Activated CD8-positive, alpha-beta memory T cell treated with anti-CD3 and anti-CD28 coated beads, Interleukin-2, amount 10 ng/mL, durations not matched to agents 7 days and 5 days (primary cell): ENCODE measurements at regions not wholly inside any gene's neighbourhood (a gene's known extent, or its start where the extent isn't known, plus 50 kb on each side); places are given as distances from the start of the nearest gene placed in this dataset.

Source experiments
- ATAC-seq: fragments of 150-1000 bp; cut with Tn5 transposase; one replicate; pipeline ENCODE4 v1.10.0; 2021; ENCODE audit warnings: moderate library complexity
- CTCF ChIA-PET: fragments of 350-600 bp; sonication (Branson Sonifier 250); formaldehyde crosslinking; loops from one replicate; lab custom pipeline; 2021; ENCODE audit warnings: antibody characterized with exemption; lab: Charles Lee
- DNase-seq: peaks from one replicate; pipeline ENCODE4 v3.0.0-alpha.2; 2020
- H3K27ac Mint-ChIP-seq: one replicate; pipeline ENCODE4 v1.8.0; 2021; ENCODE audit warnings: mild to moderate bottlenecking, mixed read lengths
- H3K27me3 Mint-ChIP-seq: one replicate; pipeline ENCODE4 v1.8.0; 2021; ENCODE audit warnings: mixed read lengths
- H3K36me3 Mint-ChIP-seq: one replicate; pipeline ENCODE4 v1.8.0; 2021; ENCODE audit warnings: mild to moderate bottlenecking, mixed read lengths
- H3K4me1 Mint-ChIP-seq: one replicate; pipeline ENCODE4 v1.8.0; 2021; ENCODE audit warnings: mixed read lengths
- H3K4me3 Mint-ChIP-seq: one replicate; pipeline ENCODE4 v1.8.0; 2021; ENCODE audit warnings: mild to moderate bottlenecking, moderate library complexity, mixed read lengths
- H3K9me3 Mint-ChIP-seq: one replicate; pipeline ENCODE4 v1.8.0; 2022; ENCODE audit warnings: low read depth, mixed read lengths

DNA sequence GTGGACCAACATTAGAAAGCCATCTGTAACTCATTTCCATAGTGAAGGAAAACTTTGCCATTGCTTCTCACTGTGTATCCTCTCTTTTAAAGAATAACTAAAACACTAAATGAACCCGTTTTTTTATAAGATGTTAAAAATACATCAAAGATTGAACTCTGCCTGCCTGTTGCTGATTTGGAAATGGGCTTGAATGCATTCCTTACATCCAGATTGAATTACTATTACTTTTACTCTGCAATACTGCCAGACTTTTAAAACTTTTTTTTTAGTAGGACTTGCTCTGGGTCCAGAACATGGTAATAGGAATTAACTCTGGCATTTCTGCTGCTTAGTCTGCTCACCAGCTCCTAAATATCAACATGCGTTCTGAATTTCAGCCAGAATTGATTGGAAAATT is 176.8 kb upstream of the PAPPA start:
- Mint-ChIP-seq H3K9me3 (no peaks in the 10 kb centered on the region), H3K36me3 (no peaks in the 10 kb centered on the region), H3K4me1 (no peaks in the 10 kb centered on the region), H3K4me3 (no peak overlapping the region), H3K27ac (no peak overlapping the region), H3K27me3 (no peaks in the 10 kb centered on the region)
- CTCF ChIA-PET: no interaction called here
- ATAC-seq (no peak), DNase-seq (no peak)

GRCh38 chr9:115978091-115978490 is 175.5 kb upstream of the PAPPA start:
- Mint-ChIP-seq H3K4me3 (no peak overlapping the region), H3K9me3 (no peaks in the 10 kb centered on the region), H3K4me1 (no peaks in the 10 kb centered on the region), H3K27ac (no peak overlapping the region), H3K27me3 (no peaks in the 10 kb centered on the region), H3K36me3 (no peaks in the 10 kb centered on the region)
- DNase-seq: no peak
- ATAC-seq: no peak
- CTCF ChIA-PET: no interaction called here

GRCh38 chr9:115978659-115979096 is 174.9 kb upstream of the PAPPA start:
- DNase-seq (no peak), ATAC-seq (no peak)
- H3K27ac Mint-ChIP-seq: no peak overlapping the region
- H3K9me3 Mint-ChIP-seq: no peaks in the 10 kb centered on the region
- CTCF ChIA-PET: no interaction called here
- no peaks in the 10 kb centered on the region for H3K36me3 Mint-ChIP-seq
- H3K27me3 Mint-ChIP-seq: no peaks in the 10 kb centered on the region
- H3K4me3 Mint-ChIP-seq: no peak overlapping the region
- no peaks in the 10 kb centered on the region for H3K4me1 Mint-ChIP-seq

GRCh38 chr9:115980054-115980453 is 173.5 kb upstream of the PAPPA start:
- Mint-ChIP-seq H3K27ac (no peak overlapping the region), H3K27me3 (no peaks in the 10 kb centered on the region), H3K4me1 (no peaks in the 10 kb centered on the region), H3K4me3 (no peak overlapping the region), H3K9me3 (peaks cover 2% of the 10 kb centered on the region), H3K36me3 (no peaks in the 10 kb centered on the region)
- CTCF ChIA-PET: no interaction called here
- DNase-seq (no peak), ATAC-seq (no peak)

- Mint-ChIP-seq H3K36me3 (no peaks in the 10 kb centered on the region), H3K27me3 (no peaks in the 10 kb centered on the region), H3K4me3 (no peak overlapping the region), H3K27ac (no peak overlapping the region), H3K9me3 (peaks cover 2% of the 10 kb centered on the region), H3K4me1 (no peaks in the 10 kb centered on the region)
- ATAC-seq (no peak), DNase-seq (no peak)
- CTCF ChIA-PET: no interaction called here
Observed at GRCh38 chr9:115980502-115980901, 173.1 kb upstream of the PAPPA start.

DNA sequence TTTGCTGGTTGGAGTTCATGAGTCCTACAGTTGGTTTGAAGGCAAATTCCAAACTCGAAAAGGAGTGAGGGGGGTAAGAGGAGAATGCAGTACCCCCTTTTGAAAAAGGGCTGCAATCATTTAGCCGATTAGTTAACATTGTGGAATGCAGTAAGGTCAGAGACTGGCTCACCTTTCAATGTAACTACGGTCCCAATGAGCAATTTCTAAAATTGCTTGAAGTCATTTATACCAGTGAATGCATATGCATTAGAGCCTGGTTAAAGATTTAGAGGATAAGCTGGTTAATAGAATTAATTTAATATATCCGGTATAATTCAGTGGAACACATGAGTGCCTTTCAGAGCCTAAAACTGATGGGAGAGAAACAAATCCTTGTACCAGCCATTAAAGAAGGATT is 172.6 kb upstream of the PAPPA start:
- Mint-ChIP-seq H3K27me3 (no peaks in the 10 kb centered on the region), H3K4me3 (no peak overlapping the region), H3K27ac (no peak overlapping the region), H3K9me3 (peaks cover 2% of the 10 kb centered on the region), H3K36me3 (no peaks in the 10 kb centered on the region), H3K4me1 (no peaks in the 10 kb centered on the region)
- DNase-seq (no peak), ATAC-seq (no peak)
- CTCF ChIA-PET: no interaction called here

- no peak for ATAC-seq
- no peak overlapping the region for H3K27ac Mint-ChIP-seq
- no peaks in the 10 kb centered on the region for H3K27me3 Mint-ChIP-seq
- no peak for DNase-seq
- no peak overlapping the region for H3K4me3 Mint-ChIP-seq
- H3K4me1 Mint-ChIP-seq: no peaks in the 10 kb centered on the region
- no peaks in the 10 kb centered on the region for H3K36me3 Mint-ChIP-seq
- CTCF ChIA-PET: no interaction called here
- peaks cover 2% of the 10 kb centered on the region for H3K9me3 Mint-ChIP-seq
Observed at GRCh38 chr9:115983366-115983765, 170.2 kb upstream of the PAPPA start.

DNA sequence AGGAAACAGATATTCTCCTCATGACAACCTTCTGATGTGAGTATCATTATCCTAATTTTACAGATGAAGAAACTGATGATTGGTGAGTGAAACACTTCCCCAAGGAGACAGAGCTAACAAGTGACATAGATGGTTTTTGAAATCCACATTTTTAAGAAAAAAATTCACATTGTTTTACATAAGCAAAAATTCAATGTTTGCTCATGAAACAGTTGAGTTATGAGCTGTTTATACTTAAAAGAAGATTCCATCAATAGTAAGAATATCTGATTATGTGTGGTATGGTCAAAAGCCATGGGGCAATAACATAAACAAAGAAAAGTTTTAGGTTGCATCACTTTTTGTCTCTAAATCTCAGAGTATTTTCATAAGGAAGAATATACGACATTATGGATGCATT is 167.9 kb upstream of the PAPPA start:
- Mint-ChIP-seq H3K27ac (no peak overlapping the region), H3K4me3 (no peak overlapping the region), H3K27me3 (no peaks in the 10 kb centered on the region), H3K9me3 (peaks cover 2% of the 10 kb centered on the region), H3K36me3 (no peaks in the 10 kb centered on the region), H3K4me1 (no peaks in the 10 kb centered on the region)
- CTCF ChIA-PET: no interaction called here
- ATAC-seq: no peak
- DNase-seq: no peak

GRCh38 chr9:115986508-115986907 is 167.1 kb upstream of the PAPPA start:
- Mint-ChIP-seq H3K27me3 (no peaks in the 10 kb centered on the region), H3K4me3 (no peak overlapping the region), H3K27ac (no peak overlapping the region), H3K36me3 (no peaks in the 10 kb centered on the region), H3K4me1 (no peaks in the 10 kb centered on the region), H3K9me3 (peaks cover 2% of the 10 kb centered on the region)
- CTCF ChIA-PET: no interaction called here
- no peak for DNase-seq
- no peak for ATAC-seq

DNA sequence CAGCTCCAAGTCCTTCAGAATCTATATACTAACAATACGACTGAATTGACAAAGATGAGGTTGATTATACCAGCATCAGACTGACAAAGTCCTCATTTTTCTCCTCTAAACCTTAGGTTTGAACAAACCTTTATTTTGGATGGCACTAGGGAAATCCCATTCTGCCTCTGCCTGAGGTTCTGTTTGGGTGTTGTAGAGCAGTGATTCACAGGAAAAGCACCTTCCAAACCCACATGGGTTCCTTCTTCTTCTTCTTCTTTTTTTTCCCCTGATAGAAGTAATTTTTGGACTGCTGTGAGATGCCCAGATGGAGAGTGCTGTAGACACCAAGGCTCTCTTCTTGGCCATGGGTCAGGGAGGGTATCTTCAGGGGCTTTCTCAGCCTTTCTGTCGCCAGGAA is 164.9 kb upstream of the PAPPA start:
- Mint-ChIP-seq H3K27me3 (no peaks in the 10 kb centered on the region), H3K9me3 (peaks cover 2% of the 10 kb centered on the region), H3K4me3 (no peak overlapping the region), H3K4me1 (no peaks in the 10 kb centered on the region), H3K27ac (no peak overlapping the region), H3K36me3 (no peaks in the 10 kb centered on the region)
- DNase-seq (no peak), ATAC-seq (no peak)
- CTCF ChIA-PET: no interaction called here

GRCh38 chr9:115989831-115990230 is 163.8 kb upstream of the PAPPA start:
- no peaks in the 10 kb centered on the region for H3K27me3 Mint-ChIP-seq
- H3K36me3 Mint-ChIP-seq: no peaks in the 10 kb centered on the region
- ATAC-seq (no peak), DNase-seq (no peak)
- CTCF ChIA-PET: no interaction called here
- H3K4me3 Mint-ChIP-seq: no peak overlapping the region
- H3K4me1 Mint-ChIP-seq: no peaks in the 10 kb centered on the region
- no peak overlapping the region for H3K27ac Mint-ChIP-seq
- H3K9me3 Mint-ChIP-seq: peaks cover 1% of the 10 kb centered on the region

GRCh38 chr9:115992834-115993233 is 160.8 kb upstream of the PAPPA start:
- Mint-ChIP-seq H3K27ac (no peak overlapping the region), H3K4me1 (no peaks in the 10 kb centered on the region), H3K27me3 (no peaks in the 10 kb centered on the region), H3K4me3 (no peak overlapping the region), H3K36me3 (no peaks in the 10 kb centered on the region), H3K9me3 (no peaks in the 10 kb centered on the region)
- no peak for DNase-seq
- CTCF ChIA-PET: no interaction called here
- ATAC-seq: no peak

GRCh38 chr9:115997923-115998322 is 155.7 kb upstream of the PAPPA start:
- Mint-ChIP-seq H3K36me3 (no peaks in the 10 kb centered on the region), H3K27ac (no peak overlapping the region), H3K4me1 (no peaks in the 10 kb centered on the region), H3K9me3 (no peaks in the 10 kb centered on the region), H3K27me3 (no peaks in the 10 kb centered on the region), H3K4me3 (no peak overlapping the region)
- ATAC-seq (no peak), DNase-seq (no peak)
- CTCF ChIA-PET: no interaction called here

DNA sequence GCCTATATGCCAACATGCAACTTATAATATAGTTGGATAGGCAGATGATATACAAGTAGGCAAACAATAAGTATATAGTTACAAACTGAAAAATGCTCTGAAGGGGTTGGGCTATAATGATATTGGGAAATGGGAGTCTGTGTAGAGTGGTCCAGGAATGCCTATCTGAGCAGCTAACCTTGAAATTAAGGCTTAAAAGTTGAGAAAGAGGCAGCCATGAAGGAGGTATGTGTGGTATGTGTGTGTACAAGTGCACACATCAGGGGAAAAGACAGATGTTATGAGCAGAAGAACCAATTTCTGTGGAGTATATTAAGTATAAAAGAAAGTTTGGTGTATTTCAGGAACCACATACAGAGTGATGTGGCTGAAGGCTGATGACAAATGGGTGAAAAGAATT is 154.9 kb upstream of the PAPPA start:
- CTCF ChIA-PET: no interaction called here
- no peaks in the 10 kb centered on the region for H3K4me1 Mint-ChIP-seq
- H3K27me3 Mint-ChIP-seq: no peaks in the 10 kb centered on the region
- DNase-seq (no peak), ATAC-seq (no peak)
- no peaks in the 10 kb centered on the region for H3K36me3 Mint-ChIP-seq
- no peak overlapping the region for H3K4me3 Mint-ChIP-seq
- H3K9me3 Mint-ChIP-seq: no peaks in the 10 kb centered on the region
- no peak overlapping the region for H3K27ac Mint-ChIP-seq

GRCh38 chr9:115999498-115999897 is 154.1 kb upstream of the PAPPA start:
- Mint-ChIP-seq H3K36me3 (no peaks in the 10 kb centered on the region), H3K9me3 (no peaks in the 10 kb centered on the region), H3K4me3 (no peak overlapping the region), H3K4me1 (no peaks in the 10 kb centered on the region), H3K27ac (no peak overlapping the region), H3K27me3 (no peaks in the 10 kb centered on the region)
- CTCF ChIA-PET: no interaction called here
- DNase-seq: no peak
- no peak for ATAC-seq
